Activated naive CD8-positive, alpha-beta T cell treated with anti-CD3 and anti-CD28 coated beads, Interleukin-2, amount 50 U/mL, for 24 hours (primary cell): ENCODE measurements at regions not wholly inside any gene's neighbourhood (a gene's known extent, or its start where the extent isn't known, plus 50 kb on each side); places are given as distances from the start of the nearest gene placed in this dataset.
"Not testable (repeated sequence)": the region's sequence is repeated elsewhere in the genome, so short reads cannot be mapped to it uniquely, and the experiment has no call there.

Source experiments
- ATAC-seq: fragments of 150-1000 bp; cut with Tn5 transposase; one replicate; pipeline ENCODE4 v1.10.0; 2021
- DNase-seq: peaks from one replicate; pipeline ENCODE4 v3.0.0; 2021
- H3K27ac Mint-ChIP-seq: one replicate; pipeline ENCODE4 v1.8.0; 2021; ENCODE audit warnings: mild to moderate bottlenecking, mixed read lengths
- H3K27me3 Mint-ChIP-seq: one replicate; pipeline ENCODE4 v1.8.0; 2021; ENCODE audit warnings: mixed read lengths
- H3K36me3 Mint-ChIP-seq: one replicate; pipeline ENCODE4 v1.8.0; 2021; ENCODE audit warnings: low read depth, mixed read lengths
- H3K4me1 Mint-ChIP-seq: one replicate; pipeline ENCODE4 v1.8.0; 2021; ENCODE audit warnings: mixed read lengths
- H3K4me3 Mint-ChIP-seq: one replicate; pipeline ENCODE4 v1.8.0; 2021; ENCODE audit warnings: mild to moderate bottlenecking, moderate library complexity, mixed read lengths
- H3K9me3 Mint-ChIP-seq: one replicate; pipeline ENCODE4 v1.8.0; 2021; ENCODE audit warnings: mixed read lengths

- H3K27ac Mint-ChIP-seq, result no peak overlapping the region
Observed at GRCh38 chr1:233750139-233750538, 136.2 kb downstream of the KCNK1 start.

GRCh38 chr1:233759665-233760064 is 144.8 kb upstream of the SLC35F3 start:
- no peak overlapping the region for H3K27ac Mint-ChIP-seq
- ATAC-seq (no peak), DNase-seq (no peak)
- no peaks in the 10 kb centered on the region for H3K9me3 Mint-ChIP-seq
- H3K4me1 Mint-ChIP-seq, result no peaks in the 10 kb centered on the region
- H3K36me3 Mint-ChIP-seq, result no peaks in the 10 kb centered on the region
- no peak overlapping the region for H3K4me3 Mint-ChIP-seq
- H3K27me3 Mint-ChIP-seq, result peaks cover 7% of the 10 kb centered on the region

More at GRCh38 chr1:233750139-233750538, 136.2 kb downstream of the KCNK1 start:
- Mint-ChIP-seq H3K4me3 (no peak overlapping the region), H3K36me3 (no peaks in the 10 kb centered on the region), H3K4me1 (no peaks in the 10 kb centered on the region), H3K27me3 (peaks cover 12% of the 10 kb centered on the region), H3K9me3 (no peaks in the 10 kb centered on the region)
- ATAC-seq, result no peak
- no peak for DNase-seq

GRCh38 chr1:233764304-233764703 is 140.2 kb upstream of the SLC35F3 start:
- not testable (repeated sequence) for H3K27ac Mint-ChIP-seq, H3K4me3 Mint-ChIP-seq, DNase-seq, H3K36me3 Mint-ChIP-seq, H3K9me3 Mint-ChIP-seq, H3K4me1 Mint-ChIP-seq, ATAC-seq
- H3K27me3 Mint-ChIP-seq, result peaks cover 17% of the 10 kb centered on the region

- H3K27me3 Mint-ChIP-seq, result peaks cover 8% of the 10 kb centered on the region
- no peak overlapping the region for H3K4me3 Mint-ChIP-seq
- H3K9me3 Mint-ChIP-seq, result peaks cover 6% of the 10 kb centered on the region
Observed at GRCh38 chr1:233777566-233777965, 126.9 kb upstream of the SLC35F3 start.

GRCh38 chr1:233780049-233780448 is 124.4 kb upstream of the SLC35F3 start:
- DNase-seq, result no peak
- H3K4me3 Mint-ChIP-seq, result no peak overlapping the region
- no peaks in the 10 kb centered on the region for H3K4me1 Mint-ChIP-seq
- peaks cover 10% of the 10 kb centered on the region for H3K27me3 Mint-ChIP-seq
- no peak overlapping the region for H3K27ac Mint-ChIP-seq
- peaks cover 6% of the 10 kb centered on the region for H3K9me3 Mint-ChIP-seq
- no peak for ATAC-seq
- no peaks in the 10 kb centered on the region for H3K36me3 Mint-ChIP-seq

More at GRCh38 chr1:233777566-233777965, 126.9 kb upstream of the SLC35F3 start:
- Mint-ChIP-seq H3K27ac (no peak overlapping the region), H3K4me1 (no peaks in the 10 kb centered on the region), H3K36me3 (no peaks in the 10 kb centered on the region)
- DNase-seq (no peak), ATAC-seq (no peak)

GRCh38 chr1:233782937-233783586 is 121.4 kb upstream of the SLC35F3 start:
- H3K4me3 Mint-ChIP-seq, result no peak overlapping the region
- no peaks in the 10 kb centered on the region for H3K4me1 Mint-ChIP-seq
- H3K27ac Mint-ChIP-seq, result no peak overlapping the region
- DNase-seq (no peak), ATAC-seq (no peak)
- H3K27me3 Mint-ChIP-seq, result peaks cover 11% of the 10 kb centered on the region
- H3K36me3 Mint-ChIP-seq, result no peaks in the 10 kb centered on the region
- H3K9me3 Mint-ChIP-seq, result peaks cover 6% of the 10 kb centered on the region

GRCh38 chr1:233787599-233787998 is 116.9 kb upstream of the SLC35F3 start:
- Mint-ChIP-seq H3K9me3 (no peaks in the 10 kb centered on the region), H3K27me3 (peaks cover 27% of the 10 kb centered on the region), H3K36me3 (no peaks in the 10 kb centered on the region), H3K4me1 (no peaks in the 10 kb centered on the region), H3K4me3 (no peak overlapping the region), H3K27ac (no peak overlapping the region)
- no peak for ATAC-seq
- no peak for DNase-seq

- DNase-seq (no peak), ATAC-seq (no peak)
- Mint-ChIP-seq H3K36me3 (no peaks in the 10 kb centered on the region), H3K9me3 (no peaks in the 10 kb centered on the region), H3K4me3 (no peak overlapping the region), H3K27ac (no peak overlapping the region), H3K27me3 (peaks cover 27% of the 10 kb centered on the region), H3K4me1 (no peaks in the 10 kb centered on the region)
Observed at GRCh38 chr1:233788687-233789086, 115.8 kb upstream of the SLC35F3 start.

- H3K4me3 Mint-ChIP-seq, result no peak overlapping the region
Observed at GRCh38 chr1:233790121-233790520, 114.4 kb upstream of the SLC35F3 start.

GRCh38 chr1:233790662-233791371 is 113.7 kb upstream of the SLC35F3 start:
- ATAC-seq (peak; percentile 69), DNase-seq (peak; percentile 17)
- peaks cover 23% of the 10 kb centered on the region for H3K27me3 Mint-ChIP-seq
- H3K4me1 Mint-ChIP-seq, result no peaks in the 10 kb centered on the region
- no peak overlapping the region for H3K27ac Mint-ChIP-seq
- no peak overlapping the region for H3K4me3 Mint-ChIP-seq
- H3K9me3 Mint-ChIP-seq, result peaks cover 3% of the 10 kb centered on the region
- no peaks in the 10 kb centered on the region for H3K36me3 Mint-ChIP-seq

More at GRCh38 chr1:233790121-233790520, 114.4 kb upstream of the SLC35F3 start:
- ATAC-seq (no peak), DNase-seq (no peak)
- H3K27me3 Mint-ChIP-seq, result peaks cover 24% of the 10 kb centered on the region
- no peaks in the 10 kb centered on the region for H3K36me3 Mint-ChIP-seq
- H3K27ac Mint-ChIP-seq, result no peak overlapping the region
- peaks cover 3% of the 10 kb centered on the region for H3K9me3 Mint-ChIP-seq
- no peaks in the 10 kb centered on the region for H3K4me1 Mint-ChIP-seq

GRCh38 chr1:233791372-233791703 is 113.1 kb upstream of the SLC35F3 start:
- H3K4me1 Mint-ChIP-seq, result no peaks in the 10 kb centered on the region
- H3K27ac Mint-ChIP-seq, result no peak overlapping the region
- no peak for ATAC-seq
- H3K27me3 Mint-ChIP-seq, result peaks cover 23% of the 10 kb centered on the region
- H3K4me3 Mint-ChIP-seq, result no peak overlapping the region
- no peaks in the 10 kb centered on the region for H3K36me3 Mint-ChIP-seq
- H3K9me3 Mint-ChIP-seq, result peaks cover 3% of the 10 kb centered on the region
- DNase-seq, result no peak

- DNase-seq, result no peak
- no peak for ATAC-seq
- H3K27me3 Mint-ChIP-seq, result peaks cover 23% of the 10 kb centered on the region
- no peaks in the 10 kb centered on the region for H3K36me3 Mint-ChIP-seq
- no peak overlapping the region for H3K4me3 Mint-ChIP-seq
- H3K9me3 Mint-ChIP-seq, result peaks cover 3% of the 10 kb centered on the region
- H3K27ac Mint-ChIP-seq, result no peak overlapping the region
- H3K4me1 Mint-ChIP-seq, result no peaks in the 10 kb centered on the region
Observed at GRCh38 chr1:233791721-233792120, 112.8 kb upstream of the SLC35F3 start.

GRCh38 chr1:233794863-233795262 is 109.6 kb upstream of the SLC35F3 start:
- H3K4me3 Mint-ChIP-seq, result no peak overlapping the region
- H3K9me3 Mint-ChIP-seq, result peaks cover 9% of the 10 kb centered on the region
- ATAC-seq (no peak), DNase-seq (no peak)
- no peak overlapping the region for H3K27ac Mint-ChIP-seq
- H3K4me1 Mint-ChIP-seq, result no peaks in the 10 kb centered on the region
- no peaks in the 10 kb centered on the region for H3K36me3 Mint-ChIP-seq
- peaks cover 22% of the 10 kb centered on the region for H3K27me3 Mint-ChIP-seq

GRCh38 chr1:233796146-233796783 is 108.2 kb upstream of the SLC35F3 start:
- no peaks in the 10 kb centered on the region for H3K4me1 Mint-ChIP-seq

GRCh38 chr1:233802611-233803010 is 101.9 kb upstream of the SLC35F3 start:
- Mint-ChIP-seq H3K27me3 (peaks cover 7% of the 10 kb centered on the region), H3K4me3 (no peak overlapping the region), H3K4me1 (no peaks in the 10 kb centered on the region), H3K9me3 (peaks cover 17% of the 10 kb centered on the region), H3K36me3 (no peaks in the 10 kb centered on the region), H3K27ac (no peak overlapping the region)
- ATAC-seq, result no peak
- no peak for DNase-seq

More at GRCh38 chr1:233796146-233796783, 108.2 kb upstream of the SLC35F3 start:
- no peak overlapping the region for H3K4me3 Mint-ChIP-seq
- H3K27ac Mint-ChIP-seq, result no peak overlapping the region
- peaks cover 9% of the 10 kb centered on the region for H3K9me3 Mint-ChIP-seq
- no peak for DNase-seq
- no peaks in the 10 kb centered on the region for H3K36me3 Mint-ChIP-seq
- peaks cover 17% of the 10 kb centered on the region for H3K27me3 Mint-ChIP-seq
- no peak for ATAC-seq
